ENCODE measurements at regions not wholly inside any gene's neighbourhood (a gene's known extent, or its start where the extent isn't known, plus 50 kb on each side); places are given as distances from the start of the nearest gene placed in this dataset.

- Mint-ChIP-seq H3K27me3 (no peaks in the 10 kb centered on the region), H3K9me3 (peaks cover 2% of the 10 kb centered on the region), H3K4me3 (no peak overlapping the region), H3K4me1 (no peaks in the 10 kb centered on the region), H3K27ac (no peak overlapping the region), H3K36me3 (no peaks in the 10 kb centered on the region)
- ATAC-seq (ENCODE audit: low read depth) (no peak), DNase-seq (no peak)
- POLR2A ChIA-PET = no interaction called here
Observed at GRCh38 chr21:28111151-28111619, 881.5 kb downstream of the LTN1 start.

- DNase-seq = no peak
- Mint-ChIP-seq H3K4me1 (no peaks in the 10 kb centered on the region), H3K27me3 (no peaks in the 10 kb centered on the region), H3K9me3 (peaks cover 1% of the 10 kb centered on the region), H3K36me3 (no peaks in the 10 kb centered on the region), H3K4me3 (no peak overlapping the region), H3K27ac (no peak overlapping the region)
- POLR2A ChIA-PET = no interaction called here
- ATAC-seq (ENCODE audit: low read depth) = no peak
Observed at GRCh38 chr21:28110716-28111115, 882.0 kb downstream of the LTN1 start.

- no peak for DNase-seq
Observed at GRCh38 chr21:28110074-28110473, 882.6 kb downstream of the LTN1 start.

GRCh38 chr21:28106370-28106890 is 886.2 kb downstream of the LTN1 start:
- no peaks in the 10 kb centered on the region for H3K36me3 Mint-ChIP-seq
- DNase-seq = no peak
- H3K4me1 Mint-ChIP-seq = no peaks in the 10 kb centered on the region
- POLR2A ChIA-PET = no interaction called here
- no peak overlapping the region for H3K27ac Mint-ChIP-seq
- H3K27me3 Mint-ChIP-seq = no peaks in the 10 kb centered on the region
- H3K4me3 Mint-ChIP-seq = no peak overlapping the region
- no peak for ATAC-seq (ENCODE audit: low read depth)
- H3K9me3 Mint-ChIP-seq = no peaks in the 10 kb centered on the region

More at GRCh38 chr21:28110074-28110473, 882.6 kb downstream of the LTN1 start:
- Mint-ChIP-seq H3K27ac (no peak overlapping the region), H3K9me3 (peaks cover 1% of the 10 kb centered on the region), H3K36me3 (no peaks in the 10 kb centered on the region), H3K4me1 (no peaks in the 10 kb centered on the region), H3K4me3 (no peak overlapping the region), H3K27me3 (no peaks in the 10 kb centered on the region)
- no peak for ATAC-seq (ENCODE audit: low read depth)
- POLR2A ChIA-PET = no interaction called here

GRCh38 chr21:28104346-28104745 is 888.3 kb downstream of the LTN1 start:
- no peaks in the 10 kb centered on the region for H3K4me1 Mint-ChIP-seq
- H3K4me3 Mint-ChIP-seq = no peak overlapping the region
- POLR2A ChIA-PET = no interaction called here
- no peaks in the 10 kb centered on the region for H3K9me3 Mint-ChIP-seq
- no peaks in the 10 kb centered on the region for H3K36me3 Mint-ChIP-seq
- ATAC-seq (ENCODE audit: low read depth) = no peak
- no peak for DNase-seq
- no peak overlapping the region for H3K27ac Mint-ChIP-seq
- H3K27me3 Mint-ChIP-seq = no peaks in the 10 kb centered on the region

- H3K9me3 Mint-ChIP-seq = no peaks in the 10 kb centered on the region
- ATAC-seq (ENCODE audit: low read depth) = no peak
- no peak overlapping the region for H3K4me3 Mint-ChIP-seq
Observed at GRCh38 chr21:28100366-28100765, 892.3 kb downstream of the LTN1 start.

GRCh38 chr21:28099001-28099705 is 893.5 kb downstream of the LTN1 start:
- no peak for DNase-seq

More at GRCh38 chr21:28100366-28100765, 892.3 kb downstream of the LTN1 start:
- Mint-ChIP-seq H3K27me3 (no peaks in the 10 kb centered on the region), H3K4me1 (no peaks in the 10 kb centered on the region), H3K27ac (no peak overlapping the region), H3K36me3 (no peaks in the 10 kb centered on the region)
- DNase-seq = no peak
- POLR2A ChIA-PET = no interaction called here

GRCh38 chr21:28091466-28091865 is 901.2 kb downstream of the LTN1 start:
- Mint-ChIP-seq H3K9me3 (peaks cover 4% of the 10 kb centered on the region), H3K4me1 (no peaks in the 10 kb centered on the region), H3K4me3 (no peak overlapping the region), H3K27ac (no peak overlapping the region), H3K36me3 (no peaks in the 10 kb centered on the region), H3K27me3 (peaks cover 2% of the 10 kb centered on the region)
- no peak for DNase-seq
- POLR2A ChIA-PET = no interaction called here
- no peak for ATAC-seq (ENCODE audit: low read depth)

More at GRCh38 chr21:28099001-28099705, 893.5 kb downstream of the LTN1 start:
- no peak overlapping the region for H3K4me3 Mint-ChIP-seq
- no peak overlapping the region for H3K27ac Mint-ChIP-seq
- H3K4me1 Mint-ChIP-seq = no peaks in the 10 kb centered on the region
- H3K36me3 Mint-ChIP-seq = no peaks in the 10 kb centered on the region
- no peaks in the 10 kb centered on the region for H3K9me3 Mint-ChIP-seq
- ATAC-seq (ENCODE audit: low read depth) = no peak
- POLR2A ChIA-PET = no interaction called here
- H3K27me3 Mint-ChIP-seq = no peaks in the 10 kb centered on the region

- Mint-ChIP-seq H3K9me3 (peaks cover 4% of the 10 kb centered on the region), H3K4me3 (no peak overlapping the region), H3K27me3 (peaks cover 2% of the 10 kb centered on the region), H3K36me3 (no peaks in the 10 kb centered on the region), H3K27ac (no peak overlapping the region), H3K4me1 (no peaks in the 10 kb centered on the region)
- no peak for ATAC-seq (ENCODE audit: low read depth)
- POLR2A ChIA-PET = no interaction called here
- no peak for DNase-seq
Observed at GRCh38 chr21:28090546-28090945, 902.1 kb downstream of the LTN1 start.

- Mint-ChIP-seq H3K27me3 (peaks cover 2% of the 10 kb centered on the region), H3K36me3 (no peaks in the 10 kb centered on the region), H3K27ac (no peak overlapping the region), H3K4me1 (no peaks in the 10 kb centered on the region), H3K9me3 (peaks cover 4% of the 10 kb centered on the region), H3K4me3 (no peak overlapping the region)
- POLR2A ChIA-PET = no interaction called here
- DNase-seq = no peak
- no peak for ATAC-seq (ENCODE audit: low read depth)
Observed at GRCh38 chr21:28089599-28090441, 902.9 kb downstream of the LTN1 start.

- Mint-ChIP-seq H3K4me1 (no peaks in the 10 kb centered on the region), H3K27ac (no peak overlapping the region), H3K4me3 (no peak overlapping the region), H3K27me3 (no peaks in the 10 kb centered on the region), H3K36me3 (no peaks in the 10 kb centered on the region), H3K9me3 (peaks cover 4% of the 10 kb centered on the region)
- ATAC-seq (ENCODE audit: low read depth) (no peak), DNase-seq (no peak)
- POLR2A ChIA-PET = no interaction called here
Observed at GRCh38 chr21:28086861-28087581, 905.7 kb downstream of the LTN1 start.

GRCh38 chr21:28084951-28085350 is 907.7 kb downstream of the LTN1 start:
- DNase-seq (no peak), ATAC-seq (ENCODE audit: low read depth) (no peak)
- POLR2A ChIA-PET = no interaction called here
- H3K9me3 Mint-ChIP-seq = peaks cover 4% of the 10 kb centered on the region
- H3K4me3 Mint-ChIP-seq = no peak overlapping the region
- H3K27ac Mint-ChIP-seq = no peak overlapping the region
- H3K36me3 Mint-ChIP-seq = no peaks in the 10 kb centered on the region
- no peaks in the 10 kb centered on the region for H3K27me3 Mint-ChIP-seq
- H3K4me1 Mint-ChIP-seq = no peaks in the 10 kb centered on the region

GRCh38 chr21:28083350-28083749 is 909.3 kb downstream of the LTN1 start:
- no peak overlapping the region for H3K4me3 Mint-ChIP-seq
- no peaks in the 10 kb centered on the region for H3K4me1 Mint-ChIP-seq
- POLR2A ChIA-PET = no interaction called here
- H3K27me3 Mint-ChIP-seq = no peaks in the 10 kb centered on the region
- no peak for ATAC-seq (ENCODE audit: low read depth)
- no peaks in the 10 kb centered on the region for H3K36me3 Mint-ChIP-seq
- no peak overlapping the region for H3K27ac Mint-ChIP-seq
- no peak for DNase-seq
- peaks cover 2% of the 10 kb centered on the region for H3K9me3 Mint-ChIP-seq
